ENCODE measurements at regions not wholly inside any gene's neighbourhood (a gene's known extent, or its start where the extent isn't known, plus 50 kb on each side); places are given as distances from the start of the nearest gene placed in this dataset.

DNA sequence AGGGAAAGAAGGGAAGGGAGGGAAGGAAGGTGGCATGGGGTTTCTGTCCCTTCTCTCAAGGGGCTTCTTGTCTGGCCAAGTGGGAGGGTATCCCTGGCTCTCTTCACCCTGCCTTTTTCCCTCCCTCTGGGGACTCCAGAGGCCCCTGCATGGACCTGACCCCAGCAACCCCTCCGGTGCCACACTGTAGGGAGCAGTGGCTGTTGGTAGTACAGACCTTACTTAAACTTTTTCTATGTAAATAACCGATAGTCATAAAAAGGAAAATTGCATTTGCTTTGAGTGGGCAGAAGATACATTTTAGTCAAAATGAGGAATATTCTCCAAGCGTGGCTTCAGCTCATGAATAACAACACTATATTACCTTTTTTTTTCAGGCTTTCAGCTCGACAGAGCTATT is 1384.0 kb downstream of the BRD1 start:
- TF ChIP-seq RBAK (tag by site-specific recombination; IDR thresholded peaks at IDR 0.05): no peak
- no peak for TF ChIP-seq CTCF (tag by site-specific recombination; IDR thresholded peaks at IDR 0.05)
- TF ChIP-seq ZFP41 (tag by site-specific recombination; IDR thresholded peaks at IDR 0.05; ENCODE audit: borderline replicate concordance): no peak
- no peak for TF ChIP-seq ZNF121 (tag by site-specific recombination; IDR thresholded peaks at IDR 0.05)
- TF ChIP-seq YY1 (tag by site-specific recombination; IDR thresholded peaks at IDR 0.05): no peak
- no peak for TF ChIP-seq ZNF302 (tag by site-specific recombination; IDR thresholded peaks at IDR 0.05; ENCODE audit: low read depth)
- no peak for TF ChIP-seq KLF16 (tag by site-specific recombination; IDR thresholded peaks at IDR 0.05)
- TF ChIP-seq SETDB1 (IDR thresholded peaks at IDR 0.05; ENCODE audit: insufficient read length, low read length): no peak
- no peak for TF ChIP-seq BCL6B (tag by site-specific recombination; IDR thresholded peaks at IDR 0.05)
- TF ChIP-seq ZNF830 (tag by site-specific recombination; IDR thresholded peaks at IDR 0.05; ENCODE audit: low read depth): no peak
- TF ChIP-seq, protein P1, sequence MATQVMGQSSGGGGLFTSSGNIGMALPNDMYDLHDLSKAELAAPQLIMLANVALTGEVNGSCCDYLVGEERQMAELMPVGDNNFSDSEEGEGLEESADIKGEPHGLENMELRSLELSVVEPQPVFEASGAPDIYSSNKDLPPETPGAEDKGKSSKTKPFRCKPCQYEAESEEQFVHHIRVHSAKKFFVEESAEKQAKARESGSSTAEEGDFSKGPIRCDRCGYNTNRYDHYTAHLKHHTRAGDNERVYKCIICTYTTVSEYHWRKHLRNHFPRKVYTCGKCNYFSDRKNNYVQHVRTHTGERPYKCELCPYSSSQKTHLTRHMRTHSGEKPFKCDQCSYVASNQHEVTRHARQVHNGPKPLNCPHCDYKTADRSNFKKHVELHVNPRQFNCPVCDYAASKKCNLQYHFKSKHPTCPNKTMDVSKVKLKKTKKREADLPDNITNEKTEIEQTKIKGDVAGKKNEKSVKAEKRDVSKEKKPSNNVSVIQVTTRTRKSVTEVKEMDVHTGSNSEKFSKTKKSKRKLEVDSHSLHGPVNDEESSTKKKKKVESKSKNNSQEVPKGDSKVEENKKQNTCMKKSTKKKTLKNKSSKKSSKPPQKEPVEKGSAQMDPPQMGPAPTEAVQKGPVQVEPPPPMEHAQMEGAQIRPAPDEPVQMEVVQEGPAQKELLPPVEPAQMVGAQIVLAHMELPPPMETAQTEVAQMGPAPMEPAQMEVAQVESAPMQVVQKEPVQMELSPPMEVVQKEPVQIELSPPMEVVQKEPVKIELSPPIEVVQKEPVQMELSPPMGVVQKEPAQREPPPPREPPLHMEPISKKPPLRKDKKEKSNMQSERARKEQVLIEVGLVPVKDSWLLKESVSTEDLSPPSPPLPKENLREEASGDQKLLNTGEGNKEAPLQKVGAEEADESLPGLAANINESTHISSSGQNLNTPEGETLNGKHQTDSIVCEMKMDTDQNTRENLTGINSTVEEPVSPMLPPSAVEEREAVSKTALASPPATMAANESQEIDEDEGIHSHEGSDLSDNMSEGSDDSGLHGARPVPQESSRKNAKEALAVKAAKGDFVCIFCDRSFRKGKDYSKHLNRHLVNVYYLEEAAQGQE (tag by site-specific recombination; IDR thresholded peaks at IDR 0.05): no peak
- no peak for TF ChIP-seq REPIN1 (tag by site-specific recombination; IDR thresholded peaks at IDR 0.05; ENCODE audit: low read depth)
